HEK293 (cell line): ENCODE measurements at regions not wholly inside any gene's neighbourhood (a gene's known extent, or its start where the extent isn't known, plus 50 kb on each side); places are given as distances from the start of the nearest gene placed in this dataset.

Experiments
- ZNF214 ChIP-seq: fragments of 450-650 bp; formaldehyde crosslinking; IDR thresholded peaks from 2 replicates; pipeline ENCODE4 v1.5.1; 2017; ENCODE audit warnings: missing biosample characterization, mild to moderate bottlenecking, missing genetic modification characterization, borderline replicate concordance
- ZNF221 ChIP-seq: fragments of 450-650 bp; formaldehyde crosslinking; IDR thresholded peaks from 2 replicates; pipeline ENCODE4 v1.5.1; 2017; ENCODE audit warnings: missing biosample characterization, missing genetic modification characterization, borderline replicate concordance
- TF ChIP-seq, protein P1 (sequence below): fragments of 450-650 bp; formaldehyde crosslinking; IDR thresholded peaks from 2 replicates; pipeline ENCODE4 v1.5.1; 2016; ENCODE audit warnings: missing biosample characterization, missing genetic modification characterization
- TF ChIP-seq, protein P2 (sequence below): fragments of 450-650 bp; formaldehyde crosslinking; IDR thresholded peaks from 2 replicates; pipeline ENCODE4 v1.5.1; 2016; ENCODE audit warnings: missing biosample characterization, missing genetic modification characterization
- TF ChIP-seq, protein P3 (sequence below): fragments of 450-650 bp; formaldehyde crosslinking; IDR thresholded peaks from 2 replicates; pipeline ENCODE4 v1.5.1; 2016; ENCODE audit warnings: missing biosample characterization, missing genetic modification characterization
- TF ChIP-seq, protein P4 (sequence below): fragments of 450-650 bp; formaldehyde crosslinking; IDR thresholded peaks from 2 replicates; pipeline ENCODE4 v1.5.1; 2016; ENCODE audit warnings: missing biosample characterization, missing genetic modification characterization, low read depth

DNA sequence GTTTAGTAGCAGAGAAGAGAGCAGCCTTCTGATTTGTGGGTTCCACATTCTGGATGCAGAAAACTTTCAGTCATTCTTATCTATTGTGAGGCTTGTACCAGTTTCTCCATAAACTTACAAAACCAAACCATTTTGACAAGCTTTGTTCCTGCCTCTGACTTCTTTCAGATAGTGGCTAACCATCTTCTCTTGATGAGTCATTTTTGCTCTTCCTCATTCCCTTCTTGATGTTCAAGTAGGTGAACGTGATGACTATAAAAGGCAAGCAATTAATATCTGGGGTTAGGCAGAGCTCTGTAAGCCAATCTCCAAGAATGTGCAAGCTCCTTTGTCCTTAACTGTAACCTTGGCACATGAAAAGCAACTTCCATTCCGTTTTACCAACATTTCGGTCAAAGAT, 2083.1 kb upstream of the PIK3C3 start:
- TF ChIP-seq, protein P1, sequence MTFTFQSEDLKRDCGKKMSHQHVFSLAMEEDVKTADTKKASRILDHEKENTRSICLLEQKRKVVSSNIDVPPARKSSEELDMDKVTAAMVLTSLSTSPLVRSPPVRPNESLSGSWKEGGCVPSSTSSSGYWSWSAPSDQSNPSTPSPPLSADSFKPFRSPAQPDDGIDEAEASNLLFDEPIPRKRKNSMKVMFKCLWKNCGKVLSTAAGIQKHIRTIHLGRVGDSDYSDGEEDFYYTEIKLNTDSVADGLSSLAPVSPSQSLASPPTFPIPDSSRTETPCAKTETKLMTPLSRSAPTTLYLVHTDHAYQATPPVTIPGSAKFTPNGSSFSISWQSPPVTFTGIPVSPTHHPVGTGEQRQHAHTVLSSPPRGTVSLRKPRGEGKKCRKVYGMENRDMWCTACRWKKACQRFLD: no peak
- TF ChIP-seq ZNF214 (tag by site-specific recombination) (no peak), ZNF221 (tag by site-specific recombination) (no peak)
- TF ChIP-seq, protein P2, sequence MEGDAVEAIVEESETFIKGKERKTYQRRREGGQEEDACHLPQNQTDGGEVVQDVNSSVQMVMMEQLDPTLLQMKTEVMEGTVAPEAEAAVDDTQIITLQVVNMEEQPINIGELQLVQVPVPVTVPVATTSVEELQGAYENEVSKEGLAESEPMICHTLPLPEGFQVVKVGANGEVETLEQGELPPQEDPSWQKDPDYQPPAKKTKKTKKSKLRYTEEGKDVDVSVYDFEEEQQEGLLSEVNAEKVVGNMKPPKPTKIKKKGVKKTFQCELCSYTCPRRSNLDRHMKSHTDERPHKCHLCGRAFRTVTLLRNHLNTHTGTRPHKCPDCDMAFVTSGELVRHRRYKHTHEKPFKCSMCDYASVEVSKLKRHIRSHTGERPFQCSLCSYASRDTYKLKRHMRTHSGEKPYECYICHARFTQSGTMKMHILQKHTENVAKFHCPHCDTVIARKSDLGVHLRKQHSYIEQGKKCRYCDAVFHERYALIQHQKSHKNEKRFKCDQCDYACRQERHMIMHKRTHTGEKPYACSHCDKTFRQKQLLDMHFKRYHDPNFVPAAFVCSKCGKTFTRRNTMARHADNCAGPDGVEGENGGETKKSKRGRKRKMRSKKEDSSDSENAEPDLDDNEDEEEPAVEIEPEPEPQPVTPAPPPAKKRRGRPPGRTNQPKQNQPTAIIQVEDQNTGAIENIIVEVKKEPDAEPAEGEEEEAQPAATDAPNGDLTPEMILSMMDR (tag by site-specific recombination): no peak
- TF ChIP-seq, protein P3, sequence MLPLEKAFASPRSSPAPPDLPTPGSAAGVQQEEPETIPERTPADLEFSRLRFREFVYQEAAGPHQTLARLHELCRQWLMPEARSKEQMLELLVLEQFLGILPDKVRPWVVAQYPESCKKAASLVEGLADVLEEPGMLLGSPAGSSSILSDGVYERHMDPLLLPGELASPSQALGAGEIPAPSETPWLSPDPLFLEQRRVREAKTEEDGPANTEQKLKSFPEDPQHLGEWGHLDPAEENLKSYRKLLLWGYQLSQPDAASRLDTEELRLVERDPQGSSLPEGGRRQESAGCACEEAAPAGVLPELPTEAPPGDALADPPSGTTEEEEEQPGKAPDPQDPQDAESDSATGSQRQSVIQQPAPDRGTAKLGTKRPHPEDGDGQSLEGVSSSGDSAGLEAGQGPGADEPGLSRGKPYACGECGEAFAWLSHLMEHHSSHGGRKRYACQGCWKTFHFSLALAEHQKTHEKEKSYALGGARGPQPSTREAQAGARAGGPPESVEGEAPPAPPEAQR (tag by site-specific recombination): no peak
- TF ChIP-seq, protein P4, sequence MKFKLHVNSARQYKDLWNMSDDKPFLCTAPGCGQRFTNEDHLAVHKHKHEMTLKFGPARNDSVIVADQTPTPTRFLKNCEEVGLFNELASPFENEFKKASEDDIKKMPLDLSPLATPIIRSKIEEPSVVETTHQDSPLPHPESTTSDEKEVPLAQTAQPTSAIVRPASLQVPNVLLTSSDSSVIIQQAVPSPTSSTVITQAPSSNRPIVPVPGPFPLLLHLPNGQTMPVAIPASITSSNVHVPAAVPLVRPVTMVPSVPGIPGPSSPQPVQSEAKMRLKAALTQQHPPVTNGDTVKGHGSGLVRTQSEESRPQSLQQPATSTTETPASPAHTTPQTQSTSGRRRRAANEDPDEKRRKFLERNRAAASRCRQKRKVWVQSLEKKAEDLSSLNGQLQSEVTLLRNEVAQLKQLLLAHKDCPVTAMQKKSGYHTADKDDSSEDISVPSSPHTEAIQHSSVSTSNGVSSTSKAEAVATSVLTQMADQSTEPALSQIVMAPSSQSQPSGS (tag by site-specific recombination): no peak
